NT2/D1 (cell line): ENCODE measurements at regions not wholly inside any gene's neighbourhood (a gene's known extent, or its start where the extent isn't known, plus 50 kb on each side); places are given as distances from the start of the nearest gene placed in this dataset.

ENCODE experiments used
- SUZ12 ChIP-seq: IDR thresholded peaks from 2 replicates; pipeline ENCODE4 v1.6.1; 2011; ENCODE audit not compliant: insufficient read length, insufficient read depth; ENCODE audit errors: extremely low read depth
- YY1 ChIP-seq: IDR thresholded peaks from 2 replicates; pipeline ENCODE4 v1.6.1; 2011; ENCODE audit not compliant: insufficient read length, insufficient read depth
- ZNF274 ChIP-seq: IDR thresholded peaks from 2 replicates; pipeline ENCODE4 v1.6.1; 2011; ENCODE audit warnings: mild to moderate bottlenecking, low read depth, low read length

- TF ChIP-seq ZNF274 (no peak), SUZ12 (no peak), YY1 (no peak)
Measured at GRCh38 chr13:22422023-22422422, 751.1 kb downstream of the FGF9 start.
